VCaP (cell line): ENCODE measurements at regions not wholly inside any gene's neighbourhood (a gene's known extent, or its start where the extent isn't known, plus 50 kb on each side); places are given as distances from the start of the nearest gene placed in this dataset.

Experiments used
- H3K27ac ChIP-seq: fragments of 450-650 bp; 2 replicates; pipeline ENCODE4 v1.5.1; 2017
- TF ChIP-seq, protein P1 (sequence below): fragments of 450-650 bp; conservative IDR thresholded peaks from 2 replicates; pipeline ENCODE4 v1.5.1; 2017; ENCODE audit warnings: mild to moderate bottlenecking, moderate library complexity

DNA sequence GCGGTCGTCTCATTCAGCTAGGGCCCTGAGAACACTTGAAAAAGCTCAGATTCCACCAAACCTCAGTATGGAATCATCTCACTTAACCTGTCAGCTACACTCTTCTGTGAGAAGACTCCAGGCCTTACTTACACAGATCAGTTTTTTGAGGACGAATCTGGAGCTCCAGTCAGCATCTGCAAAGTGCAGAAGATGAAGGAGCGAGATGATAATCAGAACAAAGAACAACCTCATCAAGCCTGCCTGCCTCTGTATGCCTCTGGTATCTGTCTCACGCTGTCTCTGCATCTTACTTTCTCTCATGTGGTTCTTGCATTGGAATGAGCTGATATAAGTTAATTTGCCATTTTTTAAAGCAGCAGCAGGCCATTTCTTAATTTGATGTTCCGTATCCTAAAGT lies 444.1 kb upstream of the LRATD1 start:
- TF ChIP-seq, protein P1, sequence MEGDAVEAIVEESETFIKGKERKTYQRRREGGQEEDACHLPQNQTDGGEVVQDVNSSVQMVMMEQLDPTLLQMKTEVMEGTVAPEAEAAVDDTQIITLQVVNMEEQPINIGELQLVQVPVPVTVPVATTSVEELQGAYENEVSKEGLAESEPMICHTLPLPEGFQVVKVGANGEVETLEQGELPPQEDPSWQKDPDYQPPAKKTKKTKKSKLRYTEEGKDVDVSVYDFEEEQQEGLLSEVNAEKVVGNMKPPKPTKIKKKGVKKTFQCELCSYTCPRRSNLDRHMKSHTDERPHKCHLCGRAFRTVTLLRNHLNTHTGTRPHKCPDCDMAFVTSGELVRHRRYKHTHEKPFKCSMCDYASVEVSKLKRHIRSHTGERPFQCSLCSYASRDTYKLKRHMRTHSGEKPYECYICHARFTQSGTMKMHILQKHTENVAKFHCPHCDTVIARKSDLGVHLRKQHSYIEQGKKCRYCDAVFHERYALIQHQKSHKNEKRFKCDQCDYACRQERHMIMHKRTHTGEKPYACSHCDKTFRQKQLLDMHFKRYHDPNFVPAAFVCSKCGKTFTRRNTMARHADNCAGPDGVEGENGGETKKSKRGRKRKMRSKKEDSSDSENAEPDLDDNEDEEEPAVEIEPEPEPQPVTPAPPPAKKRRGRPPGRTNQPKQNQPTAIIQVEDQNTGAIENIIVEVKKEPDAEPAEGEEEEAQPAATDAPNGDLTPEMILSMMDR = no peak
- no peak overlapping the region for H3K27ac ChIP-seq

DNA sequence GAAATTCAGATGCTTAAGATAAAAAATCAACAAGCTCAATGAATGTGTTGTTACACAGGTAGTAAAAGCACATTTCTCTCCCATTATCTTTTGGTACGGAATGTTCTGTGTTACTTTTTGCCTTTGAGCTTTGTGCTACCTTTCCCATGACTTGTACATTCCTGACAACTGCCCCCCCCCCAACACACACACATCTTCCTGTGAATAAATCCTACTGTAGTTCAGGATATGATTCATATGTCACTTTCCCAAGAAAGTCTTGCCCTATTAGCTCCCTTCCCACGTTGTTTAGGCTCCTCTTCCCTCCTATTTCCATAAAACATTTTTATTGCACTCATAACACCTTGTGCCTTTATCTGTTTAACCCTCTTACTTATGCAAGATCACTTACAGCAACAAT lies 442.6 kb upstream of the LRATD1 start:
- H3K27ac ChIP-seq = no peak overlapping the region
- TF ChIP-seq, protein P1 = no peak

DNA sequence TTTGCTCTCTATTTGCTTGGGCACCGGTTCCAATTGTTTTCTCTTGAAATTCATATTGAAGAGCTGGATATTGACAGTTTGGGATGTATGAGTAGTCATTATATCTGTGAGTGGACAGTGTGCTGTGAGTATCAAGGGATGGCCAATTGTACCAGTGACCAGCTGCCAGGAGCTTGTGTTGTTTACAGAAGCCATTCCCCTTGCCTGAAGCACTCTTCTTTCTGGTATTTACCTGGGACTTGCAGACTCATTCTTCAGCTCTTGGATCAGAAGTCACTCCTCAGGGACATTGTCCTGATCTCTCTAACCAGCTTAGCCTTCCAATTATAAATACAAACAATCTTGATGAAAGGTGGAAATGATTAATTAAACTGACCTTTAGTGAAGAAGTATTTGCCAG lies 438.3 kb upstream of the LRATD1 start:
- TF ChIP-seq, protein P1 = no peak
- H3K27ac ChIP-seq = no peak overlapping the region

DNA sequence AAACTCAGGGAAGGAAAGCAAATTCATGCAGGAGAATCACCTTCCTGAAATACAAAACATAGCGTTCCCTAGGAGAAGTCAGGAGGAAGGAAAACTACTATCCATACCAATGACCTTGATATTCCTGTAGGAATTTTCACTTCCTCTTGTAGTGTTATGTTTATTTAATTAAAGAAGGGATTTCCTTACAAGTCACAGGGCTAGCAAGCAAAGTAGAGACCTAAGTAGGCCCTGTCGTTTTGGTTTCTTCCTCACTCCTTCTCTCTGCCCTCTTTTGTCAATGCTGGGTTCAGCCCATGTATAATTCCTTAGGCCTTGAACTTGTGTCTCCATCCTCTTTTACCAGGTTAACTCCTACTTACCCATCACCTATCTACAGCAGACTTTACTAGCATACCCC lies 435.2 kb upstream of the LRATD1 start:
- H3K27ac ChIP-seq = no peak overlapping the region

DNA sequence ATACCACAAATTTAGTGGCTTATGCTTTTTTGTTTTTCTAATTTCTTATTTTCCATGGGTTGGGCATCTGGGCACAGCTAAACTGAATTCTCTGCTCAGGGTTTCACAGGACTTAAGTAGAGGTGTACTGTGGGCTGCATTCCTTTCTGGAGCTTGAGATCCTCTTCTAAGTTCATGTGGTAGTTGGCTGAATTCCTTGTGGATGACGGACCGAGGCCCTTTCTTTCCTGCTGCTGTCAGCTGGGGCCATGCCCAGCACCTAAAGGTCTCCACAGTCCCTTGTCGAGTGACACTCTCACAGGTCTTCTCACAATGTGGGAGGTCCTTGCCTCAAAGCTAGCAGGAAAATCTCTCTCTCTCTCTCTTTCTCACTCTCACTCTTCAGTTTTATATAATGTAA lies 433.5 kb upstream of the LRATD1 start:
- TF ChIP-seq, protein P1 = no peak
- H3K27ac ChIP-seq = no peak overlapping the region

More for the DNA sequence above, 435.2 kb upstream of the LRATD1 start:
- TF ChIP-seq, protein P1 = no peak

DNA sequence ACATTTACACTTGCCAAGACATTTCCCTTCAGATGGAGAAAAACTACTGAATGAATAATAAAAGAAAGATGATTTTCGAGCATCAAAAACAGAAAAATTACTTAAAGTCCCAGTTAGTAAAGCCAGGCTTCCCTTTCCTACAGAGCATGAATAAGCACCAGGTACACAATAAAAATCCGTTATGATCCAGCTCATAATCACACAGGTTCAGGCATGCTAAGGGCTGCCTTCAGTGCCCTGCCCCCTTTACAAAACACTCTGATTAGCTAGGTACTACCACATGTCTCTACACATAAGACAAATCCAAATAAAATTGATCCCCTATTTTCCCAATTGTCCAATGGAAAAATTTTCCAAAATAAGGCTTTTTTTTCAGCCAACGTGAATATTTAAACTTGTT lies 413.2 kb upstream of the LRATD1 start:
- H3K27ac ChIP-seq = no peak overlapping the region
- TF ChIP-seq, protein P1 = no peak

DNA sequence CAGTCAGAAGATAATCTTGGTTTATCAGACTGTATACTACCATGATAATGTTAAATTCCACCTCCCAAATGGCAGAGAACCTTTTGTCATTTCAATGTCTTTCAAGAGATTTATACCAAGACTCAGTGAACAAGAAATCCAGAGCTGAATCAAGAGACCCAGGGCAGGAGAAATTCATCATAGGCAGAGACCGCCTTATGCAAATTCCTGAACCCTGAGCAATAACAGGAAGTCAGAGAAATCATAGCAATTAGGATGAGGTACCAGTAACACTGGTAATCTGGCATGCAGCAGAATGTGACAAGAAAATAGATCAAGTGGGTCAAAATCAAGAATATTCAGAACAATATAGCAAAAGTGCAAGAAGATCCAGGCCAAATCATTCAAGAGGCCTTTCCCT lies 412.4 kb upstream of the LRATD1 start:
- H3K27ac ChIP-seq = no peak overlapping the region
- TF ChIP-seq, protein P1 = no peak

DNA sequence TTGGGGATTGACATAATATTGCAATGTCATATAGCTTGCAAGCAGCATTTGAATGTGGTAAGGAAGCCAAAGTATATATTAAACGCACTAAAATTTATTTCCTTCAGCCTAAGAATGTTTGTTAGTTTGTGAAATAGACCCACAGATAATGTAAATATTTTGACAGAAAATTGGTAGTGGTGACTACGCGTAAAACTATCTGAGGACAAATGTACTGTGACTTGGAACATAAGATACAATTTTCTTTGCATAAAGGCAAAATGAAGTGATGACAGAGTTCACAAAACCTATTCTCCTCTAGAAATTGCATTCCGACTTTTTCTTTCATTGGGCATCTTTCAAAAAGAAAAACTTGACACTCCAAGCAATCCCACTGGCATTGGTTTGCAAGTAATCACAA lies 411.1 kb upstream of the LRATD1 start:
- H3K27ac ChIP-seq = no peak overlapping the region
- TF ChIP-seq, protein P1 = no peak
